Prostate gland (tissue), 2 donors: ENCODE measurements at regions not wholly inside any gene's neighbourhood (a gene's known extent, or its start where the extent isn't known, plus 50 kb on each side); places are given as distances from the start of the nearest gene placed in this dataset.

Source experiments
- DNase-seq: peaks from one replicate; pipeline ENCODE4 v3.0.0-alpha.2; 2019; ENCODE audit warnings: low spot score
- H3K27ac ChIP-seq, 2 donors: fragments of 200-600 bp; sonication (generic); 2 replicates each; pipeline ENCODE4 v1.5.1; 2017 to 2019
- H3K27me3 ChIP-seq: fragments of 200-600 bp; sonication (generic); replicated peaks from 2 replicates; pipeline ENCODE4 v1.5.1; 2019; ENCODE audit not compliant: insufficient read depth
- H3K36me3 ChIP-seq, 2 donors: fragments of 200-600 bp; sonication (generic); 1 replicate in 1 of 2; 2 replicates in 1 of 2; pipeline versions ENCODE4 v1.5.1 to v1.8.1; 2017 to 2019
- H3K4me1 ChIP-seq: fragments of 200-600 bp; sonication (generic); replicated peaks from 2 replicates; pipeline ENCODE4 v1.5.1; 2019
- H3K4me3 ChIP-seq, 2 donors: fragments of 200-600 bp; sonication (generic); 2 replicates each; pipeline ENCODE4 v1.5.1; 2017 to 2019
- H3K9me3 ChIP-seq: fragments of 200-600 bp; sonication (generic); 2 replicates; pipeline ENCODE4 v1.5.1; 2017
- POLR2A ChIP-seq: fragments of 450-650 bp; IDR thresholded peaks from one replicate; pipeline ENCODE4 v1.6.1; 2016; ENCODE audit warnings: antibody characterized with exemption, mild to moderate bottlenecking
- POLR2AphosphoS5 ChIP-seq: sonication (generic); formaldehyde crosslinking; IDR thresholded peaks from one replicate; pipeline ENCODE4 v1.6.1; 2017; ENCODE audit warnings: antibody characterized with exemption
- WGBS: methylation state at CpG from one replicate; pipeline ENCODE4 v1.1.5; 2018; 5-methylcytosine and 5-hydroxymethylcytosine counted together
- intact Hi-C: fragments of 100-400 bp; cut with DNase I; formaldehyde crosslinking; loops from one replicate; pipeline ENCODE4 v1.14.2; 2022
- TF ChIP-seq, protein P1 (sequence below), 4 experiments: fragments of 200-600 bp in 2 of 4; fragments of 450-650 bp in 2 of 4; sonication (generic) in 2 of 4; IDR thresholded peaks; 1 replicate in 3 of 4; 2 replicates in 1 of 4; pipeline ENCODE4 v1.5.1; 2016 to 2019; ENCODE audit warnings: antibody characterized with exemption in 4 of 4, mild to moderate bottlenecking in 2 of 4, moderate library complexity in 2 of 4

GRCh38 chr14:39812532-39813320 lies 380.5 kb upstream of the FBXO33 start:
- no peak for TF ChIP-seq POLR2AphosphoS5
- TF ChIP-seq, protein P1, sequence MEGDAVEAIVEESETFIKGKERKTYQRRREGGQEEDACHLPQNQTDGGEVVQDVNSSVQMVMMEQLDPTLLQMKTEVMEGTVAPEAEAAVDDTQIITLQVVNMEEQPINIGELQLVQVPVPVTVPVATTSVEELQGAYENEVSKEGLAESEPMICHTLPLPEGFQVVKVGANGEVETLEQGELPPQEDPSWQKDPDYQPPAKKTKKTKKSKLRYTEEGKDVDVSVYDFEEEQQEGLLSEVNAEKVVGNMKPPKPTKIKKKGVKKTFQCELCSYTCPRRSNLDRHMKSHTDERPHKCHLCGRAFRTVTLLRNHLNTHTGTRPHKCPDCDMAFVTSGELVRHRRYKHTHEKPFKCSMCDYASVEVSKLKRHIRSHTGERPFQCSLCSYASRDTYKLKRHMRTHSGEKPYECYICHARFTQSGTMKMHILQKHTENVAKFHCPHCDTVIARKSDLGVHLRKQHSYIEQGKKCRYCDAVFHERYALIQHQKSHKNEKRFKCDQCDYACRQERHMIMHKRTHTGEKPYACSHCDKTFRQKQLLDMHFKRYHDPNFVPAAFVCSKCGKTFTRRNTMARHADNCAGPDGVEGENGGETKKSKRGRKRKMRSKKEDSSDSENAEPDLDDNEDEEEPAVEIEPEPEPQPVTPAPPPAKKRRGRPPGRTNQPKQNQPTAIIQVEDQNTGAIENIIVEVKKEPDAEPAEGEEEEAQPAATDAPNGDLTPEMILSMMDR (IDR thresholded peaks at IDR 0.05) = no peak
- no peak for TF ChIP-seq POLR2A
- WGBS = 57% methylated on average over 3 of the region's 3 CpGs
- H3K27me3 ChIP-seq = no peaks in the 10 kb centered on the region

GRCh38 chr14:39807271-39807670 lies 375.0 kb upstream of the FBXO33 start:
- no peak for TF ChIP-seq POLR2A
- no peak for TF ChIP-seq POLR2AphosphoS5
- TF ChIP-seq, protein P1 (IDR thresholded peaks at IDR 0.05) = no peak
- no peaks in the 10 kb centered on the region for H3K4me1 ChIP-seq
- H3K27ac ChIP-seq = no peak overlapping the region
- no peak overlapping the region for H3K4me3 ChIP-seq
- 84% methylated on average over 3 of the region's 3 CpGs for WGBS
- H3K27me3 ChIP-seq = no peaks in the 10 kb centered on the region
- intact Hi-C loops = no loop called here
- H3K9me3 ChIP-seq = no peaks in the 10 kb centered on the region
- no peaks in the 10 kb centered on the region for H3K36me3 ChIP-seq
- no peak for DNase-seq

More at GRCh38 chr14:39812532-39813320, 380.5 kb upstream of the FBXO33 start:
- intact Hi-C loops = no loop called here
- Histone ChIP-seq H3K9me3 (no peaks in the 10 kb centered on the region), H3K36me3 (no peaks in the 10 kb centered on the region), H3K27ac (no peak overlapping the region), H3K4me1 (no peaks in the 10 kb centered on the region), H3K4me3 (no peak overlapping the region)
- DNase-seq = no peak

DNA sequence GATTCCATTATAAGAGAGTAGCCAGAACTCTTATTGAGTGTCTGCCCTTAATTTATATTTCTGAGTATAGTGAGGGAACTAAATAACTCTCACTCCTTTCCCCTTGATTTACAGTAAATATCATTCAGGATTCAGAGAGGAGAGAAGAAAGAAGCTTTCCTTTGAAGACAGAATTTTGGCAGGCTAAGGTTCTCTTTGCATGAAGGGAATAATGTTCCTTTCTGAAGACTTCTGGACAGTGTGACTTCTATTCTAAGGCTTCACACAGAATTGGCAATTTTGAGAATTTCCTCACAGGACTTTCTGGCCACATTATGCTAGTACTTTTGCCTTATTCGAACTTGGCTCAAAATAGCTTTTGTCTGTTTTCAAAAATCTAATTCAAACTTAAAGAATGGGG lies 352.2 kb upstream of the FBXO33 start:
- Histone ChIP-seq H3K9me3 (no peaks in the 10 kb centered on the region), H3K27ac (no peak overlapping the region), H3K4me3 (no peak overlapping the region), H3K27me3 (no peaks in the 10 kb centered on the region), H3K36me3 (no peaks in the 10 kb centered on the region), H3K4me1 (no peaks in the 10 kb centered on the region)
- intact Hi-C loops = no loop called here
- TF ChIP-seq POLR2AphosphoS5 (no peak), POLR2A (no peak)
- TF ChIP-seq, protein P1 (IDR thresholded peaks at IDR 0.05) = no peak
- DNase-seq = no peak
- 84% methylated on average over 1 of the region's 1 CpG for WGBS

DNA sequence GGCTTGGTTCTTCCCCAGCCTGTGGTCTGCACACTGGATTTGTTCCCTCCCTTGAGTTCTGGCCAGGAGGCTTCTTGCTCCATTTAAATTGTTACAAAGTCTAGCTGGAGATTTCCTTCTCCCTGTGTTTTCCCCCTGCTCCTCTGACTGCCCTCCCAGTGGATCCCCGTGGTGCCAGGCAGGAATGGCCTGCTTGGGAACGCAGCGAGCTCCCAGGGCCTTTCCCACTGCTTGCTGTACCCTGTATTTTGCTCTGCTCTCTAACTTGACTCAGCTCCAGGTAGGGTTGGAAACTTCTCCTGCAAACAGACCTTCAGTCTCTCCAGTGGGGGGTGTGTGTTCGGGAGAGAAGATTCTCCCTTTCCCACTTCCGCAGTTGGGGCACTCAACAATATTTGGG lies 349.2 kb upstream of the FBXO33 start:
- TF ChIP-seq, protein P1 (IDR thresholded peaks at IDR 0.05) = no peak
- TF ChIP-seq POLR2A = no peak
- TF ChIP-seq POLR2AphosphoS5 = no peak
- WGBS = 88% methylated on average over 5 of the region's 5 CpGs

More for the DNA sequence above, 349.2 kb upstream of the FBXO33 start:
- Histone ChIP-seq H3K27ac (no peak overlapping the region), H3K4me3 (no peak overlapping the region), H3K36me3 (no peaks in the 10 kb centered on the region), H3K4me1 (no peaks in the 10 kb centered on the region), H3K9me3 (no peaks in the 10 kb centered on the region), H3K27me3 (no peaks in the 10 kb centered on the region)
- no peak for DNase-seq
- intact Hi-C loops = no loop called here
